ENCODE measurements at regions not wholly inside any gene's neighbourhood (a gene's known extent, or its start where the extent isn't known, plus 50 kb on each side); places are given as distances from the start of the nearest gene placed in this dataset.

GRCh38 chr6:71496722-71497033 lies 208.1 kb downstream of the OGFRL1 start:
- no peaks in the 10 kb centered on the region for H3K4me1 ChIP-seq
- H3K9me3 ChIP-seq: no peaks in the 10 kb centered on the region
- no peaks in the 10 kb centered on the region for H3K36me3 ChIP-seq
- no peak overlapping the region for H3K4me3 ChIP-seq
- no peaks in the 10 kb centered on the region for H3K27me3 ChIP-seq
- no peak for DNase-seq
- peak overlapping the region in 1 of 2 donors; percentile 50 for H3K27ac ChIP-seq
- intact Hi-C loops (cut with DNase I; ENCODE audit: low total_unique reads): no loop called here
- TF ChIP-seq POLR2A (IDR thresholded peaks at IDR 0.05) (no peak), CTCF (IDR thresholded peaks at IDR 0.05) (no peak)

GRCh38 chr6:71498638-71499037 lies 210.0 kb downstream of the OGFRL1 start:
- Histone ChIP-seq H3K27me3 (no peaks in the 10 kb centered on the region), H3K4me1 (no peaks in the 10 kb centered on the region), H3K27ac (no peak overlapping the region), H3K9me3 (no peaks in the 10 kb centered on the region), H3K4me3 (no peak overlapping the region), H3K36me3 (no peaks in the 10 kb centered on the region)
- DNase-seq: no peak
- no peak for TF ChIP-seq POLR2A (IDR thresholded peaks at IDR 0.05)
- TF ChIP-seq CTCF (IDR thresholded peaks at IDR 0.05): no peak
- intact Hi-C loops (cut with DNase I; ENCODE audit: low total_unique reads): no loop called here

GRCh38 chr6:71499667-71500066 lies 211.1 kb downstream of the OGFRL1 start:
- intact Hi-C loops (cut with DNase I; ENCODE audit: low total_unique reads): no loop called here
- TF ChIP-seq CTCF (IDR thresholded peaks at IDR 0.05) (no peak), POLR2A (IDR thresholded peaks at IDR 0.05) (no peak)

GRCh38 chr6:71502168-71502567 lies 213.6 kb downstream of the OGFRL1 start:
- TF ChIP-seq CTCF (IDR thresholded peaks at IDR 0.05) (no peak), POLR2A (IDR thresholded peaks at IDR 0.05) (no peak)

More at GRCh38 chr6:71499667-71500066, 211.1 kb downstream of the OGFRL1 start:
- DNase-seq: no peak
- Histone ChIP-seq H3K4me1 (no peaks in the 10 kb centered on the region), H3K27me3 (no peaks in the 10 kb centered on the region), H3K36me3 (no peaks in the 10 kb centered on the region), H3K4me3 (no peak overlapping the region), H3K27ac (no peak overlapping the region), H3K9me3 (no peaks in the 10 kb centered on the region)

GRCh38 chr6:71502956-71503355 lies 214.3 kb downstream of the OGFRL1 start:
- Histone ChIP-seq H3K36me3 (no peaks in the 10 kb centered on the region), H3K27ac (no peak overlapping the region), H3K4me1 (no peaks in the 10 kb centered on the region), H3K27me3 (no peaks in the 10 kb centered on the region), H3K4me3 (no peak overlapping the region), H3K9me3 (no peaks in the 10 kb centered on the region)
- no peak for DNase-seq
- intact Hi-C loops (cut with DNase I; ENCODE audit: low total_unique reads): no loop called here
- TF ChIP-seq POLR2A (IDR thresholded peaks at IDR 0.05) (no peak), CTCF (IDR thresholded peaks at IDR 0.05) (no peak)

More at GRCh38 chr6:71502168-71502567, 213.6 kb downstream of the OGFRL1 start:
- DNase-seq: no peak
- Histone ChIP-seq H3K4me3 (no peak overlapping the region), H3K27me3 (no peaks in the 10 kb centered on the region), H3K36me3 (no peaks in the 10 kb centered on the region), H3K9me3 (no peaks in the 10 kb centered on the region), H3K27ac (no peak overlapping the region), H3K4me1 (no peaks in the 10 kb centered on the region)
- intact Hi-C loops (cut with DNase I; ENCODE audit: low total_unique reads): no loop called here

Data from uterus (tissue), 3 donors.